ENCODE measurements at regions not wholly inside any gene's neighbourhood (a gene's known extent, or its start where the extent isn't known, plus 50 kb on each side); places are given as distances from the start of the nearest gene placed in this dataset.
"Not testable (repeated sequence)": the region's sequence is repeated elsewhere in the genome, so short reads cannot be mapped to it uniquely, and the experiment has no call there.

- not testable (repeated sequence) for H3K36me3 ChIP-seq (ENCODE audit: control insufficient read depth, insufficient read depth, low read length); H3K27me3 ChIP-seq (ENCODE audit: control insufficient read depth, insufficient read depth, low read length); H3K27ac ChIP-seq (ENCODE audit: low read depth, low read length); H3K9ac ChIP-seq (ENCODE audit: low read length); H3K4me3 ChIP-seq (ENCODE audit: low read length); H3K4me1 ChIP-seq (ENCODE audit: control insufficient read depth, insufficient read depth, low read length)
Measured at GRCh38 chr2:2773080-2773479, 442.0 kb upstream of the MYT1L start.

GRCh38 chr2:2771721-2772411 lies 440.8 kb upstream of the MYT1L start:
- peaks cover 8% of the 10 kb centered on the region for H3K4me1 ChIP-seq (ENCODE audit: control insufficient read depth, insufficient read depth, low read length)
- H3K4me3 ChIP-seq (ENCODE audit: low read length): no peak overlapping the region
- H3K9ac ChIP-seq (ENCODE audit: low read length): no peak overlapping the region
- H3K27me3 ChIP-seq (ENCODE audit: control insufficient read depth, insufficient read depth, low read length): no peaks in the 10 kb centered on the region
- no peak overlapping the region for H3K27ac ChIP-seq (ENCODE audit: low read depth, low read length)
- no peaks in the 10 kb centered on the region for H3K36me3 ChIP-seq (ENCODE audit: control insufficient read depth, insufficient read depth, low read length)

GRCh38 chr2:2769481-2770431 lies 438.7 kb upstream of the MYT1L start:
- no peak overlapping the region for H3K9ac ChIP-seq (ENCODE audit: low read length)
- H3K27ac ChIP-seq (ENCODE audit: low read depth, low read length): peak overlapping the region; percentile 82

GRCh38 chr2:2768476-2768875 lies 437.4 kb upstream of the MYT1L start:
- H3K27me3 ChIP-seq (ENCODE audit: control insufficient read depth, insufficient read depth, low read length): no peaks in the 10 kb centered on the region
- peaks cover 16% of the 10 kb centered on the region for H3K4me1 ChIP-seq (ENCODE audit: control insufficient read depth, insufficient read depth, low read length)
- H3K9ac ChIP-seq (ENCODE audit: low read length): no peak overlapping the region
- H3K36me3 ChIP-seq (ENCODE audit: control insufficient read depth, insufficient read depth, low read length): no peaks in the 10 kb centered on the region
- H3K27ac ChIP-seq (ENCODE audit: low read depth, low read length): no peak overlapping the region
- H3K4me3 ChIP-seq (ENCODE audit: low read length): no peak overlapping the region

More at GRCh38 chr2:2769481-2770431, 438.7 kb upstream of the MYT1L start:
- H3K36me3 ChIP-seq (ENCODE audit: control insufficient read depth, insufficient read depth, low read length): no peaks in the 10 kb centered on the region
- H3K4me3 ChIP-seq (ENCODE audit: low read length): peak overlapping the region; percentile 10
- H3K27me3 ChIP-seq (ENCODE audit: control insufficient read depth, insufficient read depth, low read length): no peaks in the 10 kb centered on the region
- H3K4me1 ChIP-seq (ENCODE audit: control insufficient read depth, insufficient read depth, low read length): peaks cover 8% of the 10 kb centered on the region

GRCh38 chr2:2767837-2768236 lies 436.8 kb upstream of the MYT1L start:
- Histone ChIP-seq H3K36me3 (ENCODE audit: control insufficient read depth, insufficient read depth, low read length) (no peaks in the 10 kb centered on the region), H3K27ac (ENCODE audit: low read depth, low read length) (no peak overlapping the region), H3K4me3 (ENCODE audit: low read length) (no peak overlapping the region), H3K9ac (ENCODE audit: low read length) (no peak overlapping the region), H3K27me3 (ENCODE audit: control insufficient read depth, insufficient read depth, low read length) (no peaks in the 10 kb centered on the region), H3K4me1 (ENCODE audit: control insufficient read depth, insufficient read depth, low read length) (peaks cover 19% of the 10 kb centered on the region)

- no peaks in the 10 kb centered on the region for H3K27me3 ChIP-seq (ENCODE audit: control insufficient read depth, insufficient read depth, low read length)
Measured at GRCh38 chr2:2765839-2766495, 434.9 kb upstream of the MYT1L start.

GRCh38 chr2:2765176-2765800 lies 434.2 kb upstream of the MYT1L start:
- Histone ChIP-seq H3K27ac (ENCODE audit: low read depth, low read length) (no peak overlapping the region), H3K9ac (ENCODE audit: low read length) (no peak overlapping the region), H3K27me3 (ENCODE audit: control insufficient read depth, insufficient read depth, low read length) (no peaks in the 10 kb centered on the region), H3K4me3 (ENCODE audit: low read length) (no peak overlapping the region), H3K4me1 (ENCODE audit: control insufficient read depth, insufficient read depth, low read length) (peaks cover 19% of the 10 kb centered on the region), H3K36me3 (ENCODE audit: control insufficient read depth, insufficient read depth, low read length) (no peaks in the 10 kb centered on the region)

More at GRCh38 chr2:2765839-2766495, 434.9 kb upstream of the MYT1L start:
- Histone ChIP-seq H3K4me3 (ENCODE audit: low read length) (no peak overlapping the region), H3K4me1 (ENCODE audit: control insufficient read depth, insufficient read depth, low read length) (peaks cover 19% of the 10 kb centered on the region), H3K9ac (ENCODE audit: low read length) (no peak overlapping the region), H3K27ac (ENCODE audit: low read depth, low read length) (no peak overlapping the region), H3K36me3 (ENCODE audit: control insufficient read depth, insufficient read depth, low read length) (no peaks in the 10 kb centered on the region)

- Histone ChIP-seq H3K27me3 (ENCODE audit: control insufficient read depth, insufficient read depth, low read length) (no peaks in the 10 kb centered on the region), H3K9ac (ENCODE audit: low read length) (no peak overlapping the region)
Measured at GRCh38 chr2:2764739-2765138, 433.7 kb upstream of the MYT1L start.

GRCh38 chr2:2764001-2764355 lies 432.9 kb upstream of the MYT1L start:
- Histone ChIP-seq H3K27me3 (ENCODE audit: control insufficient read depth, insufficient read depth, low read length) (no peaks in the 10 kb centered on the region), H3K4me3 (ENCODE audit: low read length) (no peak overlapping the region), H3K9ac (ENCODE audit: low read length) (no peak overlapping the region), H3K27ac (ENCODE audit: low read depth, low read length) (no peak overlapping the region), H3K4me1 (ENCODE audit: control insufficient read depth, insufficient read depth, low read length) (peaks cover 12% of the 10 kb centered on the region), H3K36me3 (ENCODE audit: control insufficient read depth, insufficient read depth, low read length) (no peaks in the 10 kb centered on the region)

More at GRCh38 chr2:2764739-2765138, 433.7 kb upstream of the MYT1L start:
- H3K4me3 ChIP-seq (ENCODE audit: low read length): no peak overlapping the region
- H3K27ac ChIP-seq (ENCODE audit: low read depth, low read length): no peak overlapping the region
- H3K4me1 ChIP-seq (ENCODE audit: control insufficient read depth, insufficient read depth, low read length): peaks cover 14% of the 10 kb centered on the region
- H3K36me3 ChIP-seq (ENCODE audit: control insufficient read depth, insufficient read depth, low read length): no peaks in the 10 kb centered on the region

- H3K27ac ChIP-seq (ENCODE audit: low read depth, low read length): no peak overlapping the region
- no peak overlapping the region for H3K4me3 ChIP-seq (ENCODE audit: low read length)
- no peaks in the 10 kb centered on the region for H3K27me3 ChIP-seq (ENCODE audit: control insufficient read depth, insufficient read depth, low read length)
- H3K36me3 ChIP-seq (ENCODE audit: control insufficient read depth, insufficient read depth, low read length): no peaks in the 10 kb centered on the region
- no peak overlapping the region for H3K9ac ChIP-seq (ENCODE audit: low read length)
- H3K4me1 ChIP-seq (ENCODE audit: control insufficient read depth, insufficient read depth, low read length): peaks cover 12% of the 10 kb centered on the region
Measured at GRCh38 chr2:2763351-2764000, 432.4 kb upstream of the MYT1L start.

GRCh38 chr2:2762913-2763312 lies 431.8 kb upstream of the MYT1L start:
- Histone ChIP-seq H3K27me3 (ENCODE audit: control insufficient read depth, insufficient read depth, low read length) (no peaks in the 10 kb centered on the region), H3K27ac (ENCODE audit: low read depth, low read length) (no peak overlapping the region), H3K4me1 (ENCODE audit: control insufficient read depth, insufficient read depth, low read length) (peaks cover 12% of the 10 kb centered on the region), H3K4me3 (ENCODE audit: low read length) (no peak overlapping the region), H3K9ac (ENCODE audit: low read length) (no peak overlapping the region), H3K36me3 (ENCODE audit: control insufficient read depth, insufficient read depth, low read length) (no peaks in the 10 kb centered on the region)
